ENCODE measurements at regions not wholly inside any gene's neighbourhood (a gene's known extent, or its start where the extent isn't known, plus 50 kb on each side); places are given as distances from the start of the nearest gene placed in this dataset.
"Not testable (repeated sequence)": the region's sequence is repeated elsewhere in the genome, so short reads cannot be mapped to it uniquely, and the experiment has no call there.

GRCh38 chr5:92163906-92164305 lies 780.8 kb upstream of the ARRDC3 start:
- DNase-seq (ENCODE audit: low read depth, low spot score): no peak
- no peak overlapping the region for H3K4me3 ChIP-seq (ENCODE audit: low read depth, low read length)
- ChIA-PET CTCF (no interaction called here), POLR2A (no interaction called here)
- no peak for TF ChIP-seq CTCF (IDR thresholded peaks at IDR 0.05; ENCODE audit: insufficient read depth, low read length, missing control alignments)

- CTCF ChIA-PET: no interaction called here
- DNase-seq (ENCODE audit: low read depth, low spot score): no peak
- POLR2A ChIA-PET: no interaction called here
- no peak for TF ChIP-seq CTCF (IDR thresholded peaks at IDR 0.05; ENCODE audit: insufficient read depth, low read length, missing control alignments)
- no peak overlapping the region for H3K4me3 ChIP-seq (ENCODE audit: low read depth, low read length)
These were observed 764.7 kb upstream of the ARRDC3 start for GRCh38 chr5:92147798-92148197.

- DNase-seq (ENCODE audit: low read depth, low spot score): no peak
- TF ChIP-seq CTCF (IDR thresholded peaks at IDR 0.05; ENCODE audit: insufficient read depth, low read length, missing control alignments): no peak
- POLR2A ChIA-PET: no interaction called here
- no peak overlapping the region for H3K4me3 ChIP-seq (ENCODE audit: low read depth, low read length)
- CTCF ChIA-PET: no interaction called here
These were observed 764.1 kb upstream of the ARRDC3 start for GRCh38 chr5:92147266-92147665.

DNA sequence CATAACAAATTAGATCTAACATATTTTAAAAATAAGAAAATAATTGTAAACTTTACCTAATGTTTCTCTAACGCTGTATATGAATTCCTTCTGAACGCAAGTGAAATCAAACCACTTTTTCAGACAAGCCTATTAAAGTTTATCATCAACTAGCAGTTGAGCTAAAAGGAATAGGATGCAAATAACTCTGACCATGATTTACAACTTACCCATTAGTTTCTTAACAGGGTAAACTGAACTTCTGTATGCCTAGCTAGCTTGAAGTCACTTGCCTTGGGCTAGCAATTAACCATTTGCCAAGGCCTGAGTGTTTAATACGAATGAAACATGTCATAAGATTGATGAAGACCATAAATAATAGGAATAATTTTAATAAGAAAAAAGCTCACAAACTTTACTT lies 762.7 kb upstream of the ARRDC3 start:
- ChIA-PET CTCF (no interaction called here), POLR2A (no interaction called here)
- DNase-seq (ENCODE audit: low read depth, low spot score): no peak
- no peak for TF ChIP-seq CTCF (IDR thresholded peaks at IDR 0.05; ENCODE audit: insufficient read depth, low read length, missing control alignments)
- H3K4me3 ChIP-seq (ENCODE audit: low read depth, low read length): no peak overlapping the region

GRCh38 chr5:92144824-92145223 lies 761.7 kb upstream of the ARRDC3 start:
- CTCF ChIA-PET: no interaction called here
- no peak for TF ChIP-seq CTCF (IDR thresholded peaks at IDR 0.05; ENCODE audit: insufficient read depth, low read length, missing control alignments)
- DNase-seq (ENCODE audit: low read depth, low spot score): no peak
- POLR2A ChIA-PET: no interaction called here
- no peak overlapping the region for H3K4me3 ChIP-seq (ENCODE audit: low read depth, low read length)

- H3K4me3 ChIP-seq (ENCODE audit: low read depth, low read length); CTCF ChIA-PET; DNase-seq (ENCODE audit: low read depth, low spot score); POLR2A ChIA-PET: not testable (repeated sequence)
These were observed 749.3 kb upstream of the ARRDC3 start for GRCh38 chr5:92132294-92132908.

DNA sequence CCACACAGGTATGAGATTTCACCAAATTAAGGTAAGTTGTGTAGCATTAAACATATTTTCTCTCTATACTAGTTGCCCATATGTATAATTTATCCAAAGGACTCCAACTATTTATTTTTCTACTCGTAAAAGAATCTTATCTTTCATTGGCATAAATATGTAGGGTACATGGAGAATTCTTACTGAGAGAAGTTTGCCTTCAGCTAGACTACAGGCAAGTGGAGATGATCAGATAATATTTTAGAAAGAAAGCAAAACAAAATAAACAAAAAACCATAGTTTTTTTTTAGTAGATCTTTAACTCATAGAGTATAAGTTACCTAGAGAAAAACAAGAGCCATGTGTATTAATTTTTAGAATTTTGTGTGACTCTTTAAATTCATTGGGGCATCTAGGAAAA lies 743.1 kb upstream of the ARRDC3 start:
- no peak overlapping the region for H3K4me3 ChIP-seq (ENCODE audit: low read depth, low read length)
- no peak for TF ChIP-seq CTCF (IDR thresholded peaks at IDR 0.05; ENCODE audit: insufficient read depth, low read length, missing control alignments)
- ChIA-PET CTCF (no interaction called here), POLR2A (no interaction called here)
- no peak for DNase-seq (ENCODE audit: low read depth, low spot score)

Measured in AG04449 (cell line).